ENCODE measurements at regions not wholly inside any gene's neighbourhood (a gene's known extent, or its start where the extent isn't known, plus 50 kb on each side); places are given as distances from the start of the nearest gene placed in this dataset.

DNA sequence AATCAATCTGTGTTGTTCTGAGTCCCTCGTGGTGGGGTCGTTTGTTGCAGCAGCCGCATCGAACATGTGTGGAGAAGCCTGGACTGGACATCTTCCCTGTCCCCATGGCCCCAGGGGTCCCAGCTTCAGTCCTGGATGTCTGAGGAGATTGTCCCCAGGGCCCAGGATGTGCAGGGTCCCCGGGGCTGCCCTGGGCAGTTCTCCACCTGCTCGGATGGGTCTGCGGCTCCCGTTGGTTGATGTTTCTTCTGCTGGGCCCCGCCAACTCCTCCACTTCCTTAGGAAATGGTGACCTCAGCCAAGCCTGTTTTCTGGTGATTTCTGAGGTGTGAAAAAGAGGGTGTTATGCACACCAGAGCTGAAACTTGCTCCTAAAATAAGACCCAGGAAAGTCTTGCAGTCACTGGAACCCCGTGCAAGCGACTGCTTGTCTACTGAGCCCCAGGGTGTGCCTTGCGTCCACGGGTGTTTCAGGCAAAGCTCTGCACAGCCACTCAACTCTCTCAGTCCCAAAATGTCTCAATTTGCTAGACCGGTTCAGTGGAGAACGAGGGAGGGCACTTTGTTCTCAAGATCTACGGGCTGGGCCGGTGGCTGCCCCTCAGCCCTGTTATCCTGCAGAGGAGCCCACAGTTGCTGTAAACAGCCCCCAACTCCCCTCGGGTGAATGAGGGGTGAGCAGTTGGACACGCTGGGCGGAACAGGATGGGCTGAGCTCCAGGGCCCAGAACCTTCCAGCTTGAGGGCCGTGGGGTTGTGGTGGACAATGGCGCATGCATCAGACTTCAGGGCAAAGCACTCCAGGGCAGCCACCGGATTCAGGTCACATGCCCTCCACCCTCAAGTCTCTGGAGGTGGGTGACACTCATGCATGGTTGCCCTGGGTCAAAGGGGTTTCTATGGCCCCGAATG, 66.7 kb upstream of the OLFM1 start:
- TF ChIP-seq, protein P1, sequence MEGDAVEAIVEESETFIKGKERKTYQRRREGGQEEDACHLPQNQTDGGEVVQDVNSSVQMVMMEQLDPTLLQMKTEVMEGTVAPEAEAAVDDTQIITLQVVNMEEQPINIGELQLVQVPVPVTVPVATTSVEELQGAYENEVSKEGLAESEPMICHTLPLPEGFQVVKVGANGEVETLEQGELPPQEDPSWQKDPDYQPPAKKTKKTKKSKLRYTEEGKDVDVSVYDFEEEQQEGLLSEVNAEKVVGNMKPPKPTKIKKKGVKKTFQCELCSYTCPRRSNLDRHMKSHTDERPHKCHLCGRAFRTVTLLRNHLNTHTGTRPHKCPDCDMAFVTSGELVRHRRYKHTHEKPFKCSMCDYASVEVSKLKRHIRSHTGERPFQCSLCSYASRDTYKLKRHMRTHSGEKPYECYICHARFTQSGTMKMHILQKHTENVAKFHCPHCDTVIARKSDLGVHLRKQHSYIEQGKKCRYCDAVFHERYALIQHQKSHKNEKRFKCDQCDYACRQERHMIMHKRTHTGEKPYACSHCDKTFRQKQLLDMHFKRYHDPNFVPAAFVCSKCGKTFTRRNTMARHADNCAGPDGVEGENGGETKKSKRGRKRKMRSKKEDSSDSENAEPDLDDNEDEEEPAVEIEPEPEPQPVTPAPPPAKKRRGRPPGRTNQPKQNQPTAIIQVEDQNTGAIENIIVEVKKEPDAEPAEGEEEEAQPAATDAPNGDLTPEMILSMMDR (IDR thresholded peaks at IDR 0.05) = no peak
- TF ChIP-seq POLR2A (IDR thresholded peaks at IDR 0.05) = no peak
